NT2/D1 (cell line): ENCODE measurements at regions not wholly inside any gene's neighbourhood (a gene's known extent, or its start where the extent isn't known, plus 50 kb on each side); places are given as distances from the start of the nearest gene placed in this dataset.
"Not testable (repeated sequence)": the region's sequence is repeated elsewhere in the genome, so short reads cannot be mapped to it uniquely, and the experiment has no call there.

Experiments
- DNase-seq: peaks from one replicate; pipeline ENCODE4 v3.0.0-alpha.2; 2011; ENCODE audit warnings: low read depth, low spot score
- H3K27me3 ChIP-seq: 2 replicates; pipeline ENCODE4 v1.6.0; 2011; ENCODE audit warnings: mild to moderate bottlenecking; ENCODE audit not compliant: insufficient read length, insufficient read depth
- H3K36me3 ChIP-seq: 2 replicates; pipeline ENCODE4 v1.6.1; 2011; ENCODE audit warnings: mild to moderate bottlenecking, low read length, mixed read lengths; ENCODE audit not compliant: insufficient read depth, insufficient read length
- H3K4me1 ChIP-seq: 2 replicates; pipeline ENCODE4 v1.5.1; 2011; ENCODE audit not compliant: insufficient read depth, insufficient read length
- H3K4me3 ChIP-seq: 2 replicates; pipeline ENCODE4 v1.5.1; 2011; ENCODE audit warnings: low read depth; ENCODE audit not compliant: insufficient read length
- H3K9ac ChIP-seq: 2 replicates; pipeline ENCODE4 v1.6.0; 2011; ENCODE audit warnings: low read depth; ENCODE audit not compliant: insufficient read length
- H3K9me3 ChIP-seq: 2 replicates; pipeline ENCODE4 v1.5.1; 2011; ENCODE audit warnings: mild to moderate bottlenecking, low read length; ENCODE audit not compliant: insufficient read depth
- SUZ12 ChIP-seq: IDR thresholded peaks from 2 replicates; pipeline ENCODE4 v1.6.1; 2011; ENCODE audit not compliant: insufficient read length, insufficient read depth; ENCODE audit errors: extremely low read depth
- YY1 ChIP-seq: IDR thresholded peaks from 2 replicates; pipeline ENCODE4 v1.6.1; 2011; ENCODE audit not compliant: insufficient read length, insufficient read depth
- ZNF274 ChIP-seq: IDR thresholded peaks from 2 replicates; pipeline ENCODE4 v1.6.1; 2011; ENCODE audit warnings: mild to moderate bottlenecking, low read depth, low read length

- Histone ChIP-seq H3K36me3 (no peaks in the 10 kb centered on the region), H3K4me1 (no peaks in the 10 kb centered on the region), H3K9me3 (no peaks in the 10 kb centered on the region), H3K9ac (no peak overlapping the region), H3K4me3 (no peak overlapping the region), H3K27me3 (peaks cover 13% of the 10 kb centered on the region)
- TF ChIP-seq ZNF274 (no peak), YY1 (no peak), SUZ12 (no peak)
- DNase-seq: no peak
Measured at GRCh38 chr14:36429692-36430091, 90.3 kb downstream of the NKX2-1 start.

- no peak for DNase-seq
- H3K27me3 ChIP-seq: peaks cover 18% of the 10 kb centered on the region
- TF ChIP-seq YY1 (no peak), ZNF274 (no peak), SUZ12 (no peak)
Measured at GRCh38 chr14:36428350-36428749, 91.7 kb downstream of the NKX2-1 start.

GRCh38 chr14:36426836-36427235, 93.2 kb downstream of the NKX2-1 start:
- H3K9me3 ChIP-seq: no peaks in the 10 kb centered on the region
- TF ChIP-seq SUZ12 (no peak), ZNF274 (no peak), YY1 (no peak)
- no peaks in the 10 kb centered on the region for H3K36me3 ChIP-seq
- H3K4me3 ChIP-seq: no peak overlapping the region
- no peak for DNase-seq
- no peaks in the 10 kb centered on the region for H3K4me1 ChIP-seq
- no peak overlapping the region for H3K9ac ChIP-seq
- peaks cover 26% of the 10 kb centered on the region for H3K27me3 ChIP-seq

More at GRCh38 chr14:36428350-36428749, 91.7 kb downstream of the NKX2-1 start:
- Histone ChIP-seq H3K9me3 (no peaks in the 10 kb centered on the region), H3K4me3 (no peak overlapping the region), H3K9ac (no peak overlapping the region), H3K36me3 (no peaks in the 10 kb centered on the region), H3K4me1 (no peaks in the 10 kb centered on the region)

GRCh38 chr14:36426113-36426512, 93.9 kb downstream of the NKX2-1 start:
- Histone ChIP-seq H3K27me3 (peaks cover 26% of the 10 kb centered on the region), H3K4me3 (no peak overlapping the region), H3K9ac (no peak overlapping the region), H3K4me1 (no peaks in the 10 kb centered on the region), H3K9me3 (no peaks in the 10 kb centered on the region), H3K36me3 (no peaks in the 10 kb centered on the region)
- no peak for DNase-seq
- TF ChIP-seq ZNF274: no peak
- TF ChIP-seq YY1: no peak
- TF ChIP-seq SUZ12: no peak

- Histone ChIP-seq H3K4me3 (no peak overlapping the region), H3K9me3 (no peaks in the 10 kb centered on the region), H3K36me3 (no peaks in the 10 kb centered on the region), H3K27me3 (peaks cover 31% of the 10 kb centered on the region), H3K9ac (no peak overlapping the region), H3K4me1 (no peaks in the 10 kb centered on the region)
- no peak for DNase-seq
- no peak for TF ChIP-seq YY1
- no peak for TF ChIP-seq SUZ12
Measured at GRCh38 chr14:36424478-36425102, 95.4 kb downstream of the NKX2-1 start.

- no peak for TF ChIP-seq YY1
- TF ChIP-seq SUZ12: no peak
- TF ChIP-seq ZNF274: no peak
- no peak overlapping the region for H3K9ac ChIP-seq
- DNase-seq: no peak
- no peaks in the 10 kb centered on the region for H3K9me3 ChIP-seq
- H3K4me3 ChIP-seq: no peak overlapping the region
- peaks cover 34% of the 10 kb centered on the region for H3K27me3 ChIP-seq
- no peaks in the 10 kb centered on the region for H3K36me3 ChIP-seq
- no peaks in the 10 kb centered on the region for H3K4me1 ChIP-seq
Measured at GRCh38 chr14:36423430-36423829, 96.6 kb downstream of the NKX2-1 start.

GRCh38 chr14:36420149-36420687, 99.8 kb upstream of the MBIP start:
- Histone ChIP-seq H3K9me3 (no peaks in the 10 kb centered on the region), H3K27me3 (peaks cover 25% of the 10 kb centered on the region), H3K36me3 (no peaks in the 10 kb centered on the region), H3K4me3 (no peak overlapping the region), H3K9ac (no peak overlapping the region), H3K4me1 (no peaks in the 10 kb centered on the region)
- no peak for DNase-seq
- TF ChIP-seq SUZ12 (no peak), ZNF274 (no peak), YY1 (no peak)

GRCh38 chr14:36418937-36419336, 98.5 kb upstream of the MBIP start:
- Histone ChIP-seq H3K9me3 (no peaks in the 10 kb centered on the region), H3K27me3 (peaks cover 16% of the 10 kb centered on the region), H3K36me3 (no peaks in the 10 kb centered on the region), H3K4me1 (no peaks in the 10 kb centered on the region), H3K4me3 (no peak overlapping the region), H3K9ac (no peak overlapping the region)
- no peak for DNase-seq
- TF ChIP-seq SUZ12: no peak
- TF ChIP-seq YY1: no peak
- TF ChIP-seq ZNF274: no peak

- DNase-seq, H3K4me1 ChIP-seq, H3K27me3 ChIP-seq, H3K9ac ChIP-seq, H3K4me3 ChIP-seq, H3K9me3 ChIP-seq, H3K36me3 ChIP-seq: not testable (repeated sequence)
Measured at GRCh38 chr14:36411951-36412350, 91.5 kb upstream of the MBIP start.
